ENCODE measurements at regions not wholly inside any gene's neighbourhood (a gene's known extent, or its start where the extent isn't known, plus 50 kb on each side); places are given as distances from the start of the nearest gene placed in this dataset.

DNA sequence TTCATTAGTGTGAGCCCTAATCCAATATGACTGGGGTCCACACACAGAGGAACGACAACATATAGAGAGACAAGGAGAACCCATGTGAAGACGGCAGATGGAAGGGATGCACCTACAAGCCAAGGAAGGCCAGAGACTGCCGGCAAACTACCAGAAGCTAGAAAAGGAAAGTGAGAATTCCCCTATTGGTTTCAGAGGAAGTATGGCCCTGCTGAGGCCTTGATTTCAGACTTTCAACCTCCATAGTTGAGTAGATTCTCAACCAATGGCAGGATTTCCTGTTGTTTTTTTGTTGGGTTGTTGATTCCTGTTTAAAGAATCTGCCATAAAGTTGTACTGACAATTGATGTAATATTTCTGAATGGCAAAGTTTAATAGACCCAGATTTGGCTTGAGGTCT is 241.5 kb downstream of the SATB2 start:
- 92 to 93% (median 92%) methylated on average over 3 of the region's 3 CpGs for WGBS, 3 donors
- DNase-seq (no peak), FAIRE-seq (no peak)
- no peak overlapping the region for H3K4me3 ChIP-seq (ENCODE audit: low read depth in 1 of 3, low read length in 3 of 3)
- H3K27ac ChIP-seq (ENCODE audit: low read depth in 1 of 3, low read length in 2 of 3), result no peak overlapping the region
- H3K4me1 ChIP-seq (ENCODE audit: control insufficient read depth in 3 of 3, insufficient read depth in 2 of 3, low read depth in 1 of 3, low read length in 2 of 3), result no peaks in the 10 kb centered on the region
- no peaks in the 10 kb centered on the region for H3K9me3 ChIP-seq (ENCODE audit: control insufficient read depth in 2 of 2, insufficient read depth in 1 of 2, low read depth in 1 of 2, low read length in 1 of 2)
- H3K27me3 ChIP-seq (ENCODE audit: control insufficient read depth in 3 of 3, insufficient read depth in 3 of 3, low read length in 3 of 3), result no peaks in the 10 kb centered on the region
- no peaks in the 10 kb centered on the region for H3K36me3 ChIP-seq (ENCODE audit: control insufficient read depth in 3 of 3, insufficient read depth in 2 of 3, low read depth in 1 of 3, low read length in 3 of 3)

DNA sequence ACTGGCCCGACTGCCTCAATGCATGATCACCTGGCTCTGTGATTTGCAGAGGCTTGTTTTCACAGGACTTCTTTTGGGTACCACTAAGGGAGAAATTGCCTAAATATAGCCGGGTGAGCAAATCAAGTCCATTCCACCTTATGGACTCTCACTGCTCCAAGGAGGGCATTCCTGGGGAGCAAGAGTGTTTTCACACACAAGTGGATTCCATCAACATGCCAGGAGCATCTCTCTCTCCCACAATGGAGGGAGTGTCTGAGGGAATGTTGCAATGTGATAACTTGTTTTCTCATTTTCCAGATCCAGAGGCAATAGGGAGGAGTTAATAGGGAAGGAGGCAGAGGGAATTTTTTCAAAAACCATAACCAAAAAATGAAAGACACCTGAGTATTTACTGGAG is 250.7 kb downstream of the SATB2 start:
- H3K4me1 ChIP-seq (ENCODE audit: control insufficient read depth in 3 of 3, insufficient read depth in 2 of 3, low read depth in 1 of 3, low read length in 2 of 3), result no peaks in the 10 kb centered on the region
- FAIRE-seq (no peak), DNase-seq (no peak)
- H3K36me3 ChIP-seq (ENCODE audit: control insufficient read depth in 3 of 3, insufficient read depth in 2 of 3, low read depth in 1 of 3, low read length in 3 of 3), result no peaks in the 10 kb centered on the region
- peaks cover 0 to 5% (median 0%) of the 10 kb centered on the region in 3 donors for H3K27me3 ChIP-seq (ENCODE audit: control insufficient read depth in 3 of 3, insufficient read depth in 3 of 3, low read length in 3 of 3)
- H3K4me3 ChIP-seq (ENCODE audit: low read depth in 1 of 3, low read length in 3 of 3), result no peak overlapping the region
- H3K27ac ChIP-seq (ENCODE audit: low read depth in 1 of 3, low read length in 2 of 3), result no peak overlapping the region
- 77 to 95% (median 85%) methylated on average over 2 of the region's 2 CpGs for WGBS, 3 donors
- H3K9me3 ChIP-seq (ENCODE audit: control insufficient read depth in 2 of 2, insufficient read depth in 1 of 2, low read depth in 1 of 2, low read length in 1 of 2), result no peaks in the 10 kb centered on the region

DNA sequence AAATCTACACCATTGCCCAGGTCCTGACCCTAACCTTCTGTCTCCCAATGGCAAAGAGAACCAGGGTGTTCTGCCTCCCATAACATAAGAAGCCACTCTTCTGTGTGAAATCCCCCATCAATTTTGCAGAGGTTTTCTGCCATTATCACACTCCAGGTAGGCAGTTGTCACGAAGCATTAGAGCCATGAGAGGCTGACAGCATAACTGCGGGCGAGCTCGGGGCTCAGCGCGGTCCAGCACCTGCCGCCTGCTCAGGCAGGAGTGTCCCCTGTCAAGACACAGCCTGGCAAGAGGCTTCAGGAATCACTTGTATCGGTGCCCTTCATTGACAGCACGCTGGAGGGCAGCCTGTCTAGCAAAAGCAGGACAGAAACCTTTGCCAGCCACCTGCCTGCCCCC is 251.2 kb downstream of the SATB2 start:
- 83 to 87% (median 85%) methylated on average over 9 of the region's 9 CpGs for WGBS, 3 donors
- FAIRE-seq (no peak), DNase-seq (no peak)
- no peaks in the 10 kb centered on the region for H3K4me1 ChIP-seq (ENCODE audit: control insufficient read depth in 3 of 3, insufficient read depth in 2 of 3, low read depth in 1 of 3, low read length in 2 of 3)
- H3K27ac ChIP-seq (ENCODE audit: low read depth in 1 of 3, low read length in 2 of 3), result no peak overlapping the region
- H3K4me3 ChIP-seq (ENCODE audit: low read depth in 1 of 3, low read length in 3 of 3), result no peak overlapping the region
- peaks cover 0 to 5% (median 0%) of the 10 kb centered on the region in 3 donors for H3K27me3 ChIP-seq (ENCODE audit: control insufficient read depth in 3 of 3, insufficient read depth in 3 of 3, low read length in 3 of 3)
- H3K9me3 ChIP-seq (ENCODE audit: control insufficient read depth in 2 of 2, insufficient read depth in 1 of 2, low read depth in 1 of 2, low read length in 1 of 2), result no peaks in the 10 kb centered on the region
- no peaks in the 10 kb centered on the region for H3K36me3 ChIP-seq (ENCODE audit: control insufficient read depth in 3 of 3, insufficient read depth in 2 of 3, low read depth in 1 of 3, low read length in 3 of 3)

DNA sequence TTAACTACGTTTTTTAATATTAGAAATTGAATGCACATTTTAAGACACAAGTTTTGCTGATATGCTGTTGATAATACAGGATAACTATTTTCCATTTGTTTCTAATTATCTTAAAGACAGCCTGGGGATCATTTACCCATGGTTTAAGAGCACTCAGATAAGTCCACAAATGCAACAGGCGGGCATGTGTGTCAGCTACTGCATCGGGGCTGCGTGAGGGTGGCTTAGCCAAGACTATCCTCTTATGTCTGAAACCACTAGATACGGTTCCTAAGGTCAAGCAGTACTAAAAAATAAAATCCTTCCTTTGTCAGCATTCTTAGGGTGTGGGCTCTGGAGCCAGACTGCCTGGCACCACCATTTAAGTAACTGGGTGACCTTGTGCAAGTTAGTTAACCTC is 254.8 kb downstream of the SATB2 start:
- DNase-seq (no peak), FAIRE-seq (no peak)
- Histone ChIP-seq H3K9me3 (ENCODE audit: control insufficient read depth in 2 of 2, insufficient read depth in 1 of 2, low read depth in 1 of 2, low read length in 1 of 2) (no peaks in the 10 kb centered on the region), H3K27ac (ENCODE audit: low read depth in 1 of 3, low read length in 2 of 3) (no peak overlapping the region), H3K27me3 (ENCODE audit: control insufficient read depth in 3 of 3, insufficient read depth in 3 of 3, low read length in 3 of 3) (peaks cover 0 to 5% (median 0%) of the 10 kb centered on the region in 3 donors), H3K36me3 (ENCODE audit: control insufficient read depth in 3 of 3, insufficient read depth in 2 of 3, low read depth in 1 of 3, low read length in 3 of 3) (no peaks in the 10 kb centered on the region), H3K4me3 (ENCODE audit: low read depth in 1 of 3, low read length in 3 of 3) (no peak overlapping the region), H3K4me1 (ENCODE audit: control insufficient read depth in 3 of 3, insufficient read depth in 2 of 3, low read depth in 1 of 3, low read length in 2 of 3) (no peaks in the 10 kb centered on the region)
- 67 to 79% (median 68%) methylated on average over 5 of the region's 5 CpGs for WGBS, 3 donors

DNA sequence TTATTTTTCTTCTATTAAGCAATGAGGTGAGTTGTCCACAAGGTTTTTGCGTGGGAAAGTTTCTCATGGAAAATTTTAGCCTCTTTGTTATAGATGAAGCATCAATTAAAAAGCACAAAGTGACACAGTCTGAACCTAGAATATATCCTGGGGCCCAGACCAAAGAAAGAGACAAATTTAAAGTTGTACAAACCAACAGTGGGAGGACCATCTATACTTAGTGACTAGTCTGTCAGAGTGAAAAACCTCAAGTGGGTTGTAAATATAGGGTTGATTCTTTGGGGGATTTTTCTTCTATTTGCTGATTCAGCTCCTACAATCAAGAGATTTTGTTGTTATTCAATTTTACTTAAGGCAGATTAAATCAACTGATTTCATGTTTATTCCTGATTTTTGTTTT is 256.2 kb downstream of the SATB2 start:
- 72 to 86% (median 76%) methylated on average over 1 of the region's 1 CpG for WGBS, 3 donors
- FAIRE-seq, result no peak

DNA sequence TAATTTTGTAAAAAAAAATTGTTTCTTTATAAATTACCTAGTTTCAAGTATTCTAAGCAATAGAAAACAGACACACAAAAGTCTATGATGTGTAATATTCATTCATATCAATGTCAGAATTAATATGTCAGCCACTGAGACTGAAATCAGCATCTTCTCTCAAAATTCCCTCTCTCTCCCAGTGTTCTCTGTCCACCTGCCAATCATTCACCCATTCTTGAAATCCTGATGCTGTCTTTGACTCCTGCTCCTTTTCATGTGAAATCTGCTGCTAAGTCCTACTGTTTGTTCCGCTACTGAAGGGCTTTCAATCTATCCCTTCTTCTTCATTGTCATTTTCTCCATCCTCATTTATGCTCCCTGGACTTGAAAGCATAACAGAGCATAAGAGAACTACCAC is 257.9 kb downstream of the SATB2 start:
- no peak overlapping the region for H3K4me3 ChIP-seq (ENCODE audit: low read depth in 1 of 3, low read length in 3 of 3)
- H3K27ac ChIP-seq (ENCODE audit: low read depth in 1 of 3, low read length in 2 of 3), result no peak overlapping the region
- DNase-seq (no peak), FAIRE-seq (no peak)
- H3K36me3 ChIP-seq (ENCODE audit: control insufficient read depth in 3 of 3, insufficient read depth in 2 of 3, low read depth in 1 of 3, low read length in 3 of 3), result no peaks in the 10 kb centered on the region
- H3K9me3 ChIP-seq (ENCODE audit: control insufficient read depth in 2 of 2, insufficient read depth in 1 of 2, low read depth in 1 of 2, low read length in 1 of 2), result no peaks in the 10 kb centered on the region
- H3K27me3 ChIP-seq (ENCODE audit: control insufficient read depth in 3 of 3, insufficient read depth in 3 of 3, low read length in 3 of 3), result no peaks in the 10 kb centered on the region
- 84 to 92% (median 87%) methylated on average over 1 of the region's 1 CpG for WGBS, 3 donors
- H3K4me1 ChIP-seq (ENCODE audit: control insufficient read depth in 3 of 3, insufficient read depth in 2 of 3, low read depth in 1 of 3, low read length in 2 of 3), result no peaks in the 10 kb centered on the region

More for the DNA sequence above, 256.2 kb downstream of the SATB2 start:
- no peak for DNase-seq
- Histone ChIP-seq H3K4me3 (ENCODE audit: low read depth in 1 of 3, low read length in 3 of 3) (no peak overlapping the region), H3K9me3 (ENCODE audit: control insufficient read depth in 2 of 2, insufficient read depth in 1 of 2, low read depth in 1 of 2, low read length in 1 of 2) (no peaks in the 10 kb centered on the region), H3K27me3 (ENCODE audit: control insufficient read depth in 3 of 3, insufficient read depth in 3 of 3, low read length in 3 of 3) (peaks cover 0 to 3% (median 0%) of the 10 kb centered on the region in 3 donors), H3K27ac (ENCODE audit: low read depth in 1 of 3, low read length in 2 of 3) (no peak overlapping the region), H3K36me3 (ENCODE audit: control insufficient read depth in 3 of 3, insufficient read depth in 2 of 3, low read depth in 1 of 3, low read length in 3 of 3) (no peaks in the 10 kb centered on the region), H3K4me1 (ENCODE audit: control insufficient read depth in 3 of 3, insufficient read depth in 2 of 3, low read depth in 1 of 3, low read length in 2 of 3) (no peaks in the 10 kb centered on the region)

DNA sequence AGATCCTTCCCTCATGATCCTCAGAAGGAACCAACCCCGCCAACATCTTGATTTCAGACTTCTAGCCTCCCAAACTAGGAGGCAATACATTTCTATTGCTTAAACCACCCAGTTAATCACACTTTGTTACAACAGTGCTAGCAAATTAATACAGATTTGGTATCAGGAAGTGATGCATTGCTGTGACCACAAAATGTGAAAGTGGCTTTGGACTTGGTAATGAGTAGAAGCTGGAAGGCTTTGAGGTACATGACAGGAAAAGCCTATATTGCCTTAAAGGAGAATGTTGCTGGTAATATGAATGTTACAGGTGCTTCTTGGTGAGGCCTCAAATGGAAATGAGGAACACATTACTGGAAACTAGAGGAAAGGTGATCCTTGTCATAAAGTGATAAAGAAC is 260.3 kb downstream of the SATB2 start:
- 72 to 93% (median 86%) methylated on average over 1 of the region's 1 CpG for WGBS, 3 donors
- no peaks in the 10 kb centered on the region for H3K9me3 ChIP-seq (ENCODE audit: control insufficient read depth in 2 of 2, insufficient read depth in 1 of 2, low read depth in 1 of 2, low read length in 1 of 2)
- FAIRE-seq (no peak), DNase-seq (no peak)
- H3K4me1 ChIP-seq (ENCODE audit: control insufficient read depth in 3 of 3, insufficient read depth in 2 of 3, low read depth in 1 of 3, low read length in 2 of 3), result no peaks in the 10 kb centered on the region
- H3K4me3 ChIP-seq (ENCODE audit: low read depth in 1 of 3, low read length in 3 of 3), result no peak overlapping the region
- no peaks in the 10 kb centered on the region for H3K27me3 ChIP-seq (ENCODE audit: control insufficient read depth in 3 of 3, insufficient read depth in 3 of 3, low read length in 3 of 3)
- no peaks in the 10 kb centered on the region for H3K36me3 ChIP-seq (ENCODE audit: control insufficient read depth in 3 of 3, insufficient read depth in 2 of 3, low read depth in 1 of 3, low read length in 3 of 3)
- no peak overlapping the region for H3K27ac ChIP-seq (ENCODE audit: low read depth in 1 of 3, low read length in 2 of 3)

DNA sequence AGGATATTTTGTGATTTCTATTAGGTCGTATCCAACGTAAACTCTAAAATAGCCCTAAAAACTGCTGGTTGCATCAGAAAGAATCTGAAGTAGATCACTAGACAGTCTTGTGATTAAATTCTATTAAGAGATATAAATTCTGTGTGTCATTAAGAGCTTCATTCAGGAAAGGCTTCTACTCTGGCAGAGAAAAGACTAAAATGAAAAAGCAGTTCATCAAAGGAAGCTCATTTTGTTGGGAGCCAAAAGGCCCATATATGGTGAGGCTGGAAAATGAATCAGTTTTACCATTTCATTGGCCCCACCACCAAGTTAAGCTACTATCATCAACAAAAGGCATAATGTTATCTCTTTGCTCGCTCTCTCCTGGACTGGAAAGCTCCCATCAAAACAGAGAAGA is 261.1 kb downstream of the SATB2 start:
- FAIRE-seq, result no peak
- 84 to 96% (median 87%) methylated on average over 3 of the region's 3 CpGs for WGBS, 3 donors
- no peak overlapping the region for H3K27ac ChIP-seq (ENCODE audit: low read depth in 1 of 3, low read length in 2 of 3)

DNA sequence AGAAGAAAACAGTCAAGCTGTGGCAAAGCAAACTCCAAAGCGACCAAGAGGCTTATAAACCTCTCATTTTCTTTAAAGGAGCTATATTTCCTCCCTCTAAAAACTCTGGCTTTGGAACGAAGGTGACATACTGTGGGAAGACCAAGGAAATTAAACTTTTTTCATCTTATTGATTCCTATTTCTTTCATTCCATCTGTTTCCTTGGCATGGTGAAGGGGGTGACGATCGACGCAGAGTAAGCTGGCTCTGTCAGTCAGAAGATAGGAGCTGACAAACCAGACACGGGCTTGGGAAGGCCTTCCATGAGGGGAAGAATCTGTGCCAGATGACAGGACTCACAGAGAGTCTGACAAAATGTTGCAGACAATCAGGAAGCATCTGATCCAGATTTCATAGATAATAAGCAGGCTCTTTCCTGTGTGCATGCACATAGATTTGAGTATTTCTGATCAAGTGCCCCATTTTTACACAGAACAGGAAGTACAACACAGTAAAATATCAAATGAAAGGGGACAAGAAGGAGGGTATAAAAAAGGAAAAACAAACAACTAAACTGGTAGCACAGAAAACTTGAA is 261.7 kb downstream of the SATB2 start:
- Histone ChIP-seq H3K4me1 (ENCODE audit: control insufficient read depth in 3 of 3, insufficient read depth in 2 of 3, low read depth in 1 of 3, low read length in 2 of 3) (no peaks in the 10 kb centered on the region), H3K27me3 (ENCODE audit: control insufficient read depth in 3 of 3, insufficient read depth in 3 of 3, low read length in 3 of 3) (no peaks in the 10 kb centered on the region), H3K36me3 (ENCODE audit: control insufficient read depth in 3 of 3, insufficient read depth in 2 of 3, low read depth in 1 of 3, low read length in 3 of 3) (no peaks in the 10 kb centered on the region), H3K27ac (ENCODE audit: low read depth in 1 of 3, low read length in 2 of 3) (no peak overlapping the region), H3K4me3 (ENCODE audit: low read depth in 1 of 3, low read length in 3 of 3) (no peak overlapping the region), H3K9me3 (ENCODE audit: control insufficient read depth in 2 of 2, insufficient read depth in 1 of 2, low read depth in 1 of 2, low read length in 1 of 2) (no peaks in the 10 kb centered on the region)
- FAIRE-seq (no peak), DNase-seq (no peak)
- WGBS, 3 donors, result 70 to 81% (median 76%) methylated on average over 6 of the region's 6 CpGs

More for the DNA sequence above, 261.1 kb downstream of the SATB2 start:
- Histone ChIP-seq H3K4me3 (ENCODE audit: low read depth in 1 of 3, low read length in 3 of 3) (no peak overlapping the region), H3K36me3 (ENCODE audit: control insufficient read depth in 3 of 3, insufficient read depth in 2 of 3, low read depth in 1 of 3, low read length in 3 of 3) (no peaks in the 10 kb centered on the region), H3K27me3 (ENCODE audit: control insufficient read depth in 3 of 3, insufficient read depth in 3 of 3, low read length in 3 of 3) (no peaks in the 10 kb centered on the region), H3K9me3 (ENCODE audit: control insufficient read depth in 2 of 2, insufficient read depth in 1 of 2, low read depth in 1 of 2, low read length in 1 of 2) (no peaks in the 10 kb centered on the region), H3K4me1 (ENCODE audit: control insufficient read depth in 3 of 3, insufficient read depth in 2 of 3, low read depth in 1 of 3, low read length in 2 of 3) (no peaks in the 10 kb centered on the region)
- DNase-seq, result no peak

Data from small intestine (tissue), 7 donors.